HuH-7 (cell line): ENCODE measurements at regions not wholly inside any gene's neighbourhood (a gene's known extent, or its start where the extent isn't known, plus 50 kb on each side); places are given as distances from the start of the nearest gene placed in this dataset.
"Not testable (repeated sequence)": the region's sequence is repeated elsewhere in the genome, so short reads cannot be mapped to it uniquely, and the experiment has no call there.

Experiments used
- DNase-seq: peaks from one replicate; pipeline ENCODE4 v3.0.0; 2011; ENCODE audit warnings: low spot score

DNA sequence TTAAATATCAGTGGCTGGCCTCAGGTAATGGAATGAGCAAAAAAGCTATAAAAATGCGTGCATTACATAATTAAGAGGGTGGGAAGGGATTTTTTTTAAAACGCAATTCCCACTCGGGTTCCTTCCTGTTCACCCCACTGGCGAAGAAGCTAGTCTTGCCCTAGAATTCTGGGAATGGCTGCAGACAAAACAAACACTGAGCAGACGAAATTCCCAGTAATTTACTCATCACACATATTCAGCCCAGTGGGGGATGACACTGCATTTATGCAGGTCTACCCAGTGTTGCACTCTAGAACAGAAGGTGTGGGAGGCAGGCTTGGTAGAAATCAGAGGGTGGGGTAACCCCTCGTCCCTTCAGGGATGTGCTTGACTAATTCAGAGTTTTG, 2695.0 kb upstream of the DEFB115 start:
- no peak for DNase-seq

DNA sequence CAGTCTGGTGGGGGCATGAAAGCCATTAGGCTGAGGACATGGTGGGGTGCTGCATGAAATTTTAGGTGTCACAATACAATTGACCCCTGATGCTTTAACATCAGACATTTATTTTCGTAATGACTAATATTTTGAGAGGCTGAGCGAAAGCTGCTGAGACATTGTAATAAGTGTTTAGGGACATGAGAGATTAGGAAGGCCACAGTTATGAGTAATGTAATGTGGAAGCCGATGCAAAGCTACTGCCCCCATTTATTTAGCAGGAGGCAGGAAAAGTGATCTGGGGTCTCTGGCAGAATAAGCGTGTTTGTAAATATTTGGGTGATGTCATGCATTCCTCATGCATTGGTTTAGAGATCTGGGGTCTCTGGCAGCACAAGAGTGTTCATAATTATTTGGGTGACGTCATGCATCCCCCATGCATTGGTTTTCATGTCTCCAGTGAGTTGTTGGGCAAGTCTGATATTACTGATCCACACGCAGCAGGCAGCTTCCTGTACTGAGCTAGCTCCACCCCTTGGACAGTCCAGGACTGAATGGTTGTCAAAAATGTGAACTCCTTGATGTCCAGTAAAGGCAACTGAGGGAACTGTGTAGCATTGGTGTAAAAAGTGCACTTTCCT, 2694.5 kb upstream of the DEFB115 start:
- DNase-seq, result not testable (repeated sequence)

DNA sequence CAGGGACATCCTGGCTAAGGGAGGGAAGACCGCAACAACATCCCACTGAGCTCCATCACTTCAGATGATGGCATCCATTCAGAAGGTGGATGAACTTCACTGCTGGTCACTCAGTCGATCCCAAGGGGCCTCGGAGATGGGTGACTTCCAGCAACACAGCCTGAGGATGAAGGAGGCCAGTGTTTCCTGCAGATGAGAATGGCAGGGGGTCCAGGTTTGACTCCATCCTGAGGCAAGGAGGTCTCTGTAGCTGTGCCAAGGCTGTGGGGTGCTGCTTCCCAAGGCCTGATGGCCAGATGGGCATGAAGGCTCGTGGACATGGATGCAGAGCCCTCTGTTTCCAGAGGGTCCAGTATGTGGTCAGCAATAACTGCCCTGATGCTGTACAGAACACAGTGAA, 2693.4 kb upstream of the DEFB115 start:
- DNase-seq, result not testable (repeated sequence)

DNA sequence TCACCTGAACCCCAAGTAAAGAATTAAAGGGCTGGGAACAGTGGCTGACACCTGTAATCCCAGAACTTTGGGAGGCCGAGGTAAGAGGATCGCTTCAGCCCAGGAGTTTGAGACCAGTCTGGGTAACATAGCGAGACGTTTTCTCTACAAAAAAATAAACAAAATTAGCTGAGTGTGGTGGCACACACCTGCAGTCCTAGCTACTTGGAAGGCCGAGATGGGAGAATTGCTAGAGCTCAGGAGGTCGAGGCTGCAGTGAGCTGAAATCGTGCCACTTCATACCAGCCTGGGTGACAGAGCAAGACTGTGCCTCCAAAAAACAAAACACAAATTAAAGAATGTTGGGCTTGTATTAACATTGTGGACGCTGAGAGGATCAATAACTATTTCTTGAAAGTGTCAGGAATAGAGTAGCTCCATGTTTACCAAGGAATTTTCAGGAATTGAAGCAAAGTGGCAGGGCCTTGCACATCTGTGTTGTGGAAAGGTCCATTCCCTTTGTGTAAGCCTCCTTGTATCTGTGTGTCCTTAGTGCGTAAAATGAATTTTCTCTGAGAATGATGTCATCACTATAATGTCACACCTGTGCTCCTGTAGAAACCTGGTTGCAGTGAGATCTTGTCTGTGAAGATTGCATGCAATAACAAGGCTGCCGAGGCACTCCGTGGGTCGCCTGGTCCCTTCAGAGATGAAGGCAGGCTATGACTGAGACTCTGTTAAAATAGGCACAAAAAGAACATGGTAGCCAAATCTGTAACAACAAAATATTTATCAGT, 2692.6 kb upstream of the DEFB115 start:
- not testable (repeated sequence) for DNase-seq

DNA sequence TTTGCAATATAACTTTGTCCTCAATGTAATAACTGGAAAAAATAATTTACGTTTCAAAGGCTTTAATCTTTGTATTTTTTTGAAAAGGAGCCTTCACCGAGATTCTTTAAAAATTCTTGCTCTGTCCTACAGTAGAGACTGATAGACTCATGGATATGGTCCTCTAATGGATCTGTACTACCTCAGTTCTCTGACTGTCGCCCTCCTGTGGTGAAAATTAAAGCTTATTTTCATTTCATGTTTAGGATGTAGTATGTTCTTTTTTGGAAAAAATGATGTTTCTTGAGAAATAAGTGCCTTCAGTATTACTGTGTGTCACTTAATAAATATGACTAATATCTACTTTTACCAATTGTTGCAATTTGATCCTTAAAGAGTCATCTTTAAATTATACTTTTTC, 2681.5 kb upstream of the DEFB115 start:
- DNase-seq, result not testable (repeated sequence)

DNA sequence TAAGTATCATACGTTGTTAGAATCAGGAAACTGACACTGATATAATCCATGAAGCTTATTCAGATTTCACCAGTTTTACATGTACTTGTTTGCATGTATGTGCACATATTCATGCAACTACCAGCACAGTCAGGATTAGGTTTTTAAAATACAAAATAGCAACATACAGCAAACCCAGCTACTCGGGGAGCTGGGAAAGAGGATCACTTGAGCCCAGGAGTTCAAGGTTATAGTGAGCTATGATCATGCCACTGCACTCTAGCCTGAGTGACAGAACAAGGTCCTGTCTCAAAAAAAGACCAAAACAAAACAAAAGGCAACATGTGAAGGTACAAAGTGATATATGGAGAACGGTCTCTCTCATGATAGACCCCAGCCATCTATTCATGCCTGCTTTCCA, 2665.8 kb upstream of the DEFB115 start:
- not testable (repeated sequence) for DNase-seq

DNA sequence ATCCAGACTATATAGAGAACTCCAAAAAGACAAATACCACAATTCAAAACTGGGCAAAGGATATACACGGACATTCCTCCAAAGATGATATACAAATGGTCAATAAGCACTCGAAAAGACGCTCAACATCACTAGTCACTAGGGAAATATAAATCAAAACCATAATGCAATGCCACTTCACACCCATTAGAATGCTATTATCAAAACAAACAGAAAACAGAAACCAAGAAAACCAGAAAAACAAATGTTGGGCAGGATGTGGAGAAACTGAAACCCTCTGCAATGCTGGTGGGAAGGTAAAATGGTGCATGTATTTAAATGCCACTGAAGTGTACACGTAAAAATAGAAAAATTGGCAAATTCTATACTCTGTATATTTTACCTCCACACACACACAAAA, 2664.1 kb upstream of the DEFB115 start:
- not testable (repeated sequence) for DNase-seq

DNA sequence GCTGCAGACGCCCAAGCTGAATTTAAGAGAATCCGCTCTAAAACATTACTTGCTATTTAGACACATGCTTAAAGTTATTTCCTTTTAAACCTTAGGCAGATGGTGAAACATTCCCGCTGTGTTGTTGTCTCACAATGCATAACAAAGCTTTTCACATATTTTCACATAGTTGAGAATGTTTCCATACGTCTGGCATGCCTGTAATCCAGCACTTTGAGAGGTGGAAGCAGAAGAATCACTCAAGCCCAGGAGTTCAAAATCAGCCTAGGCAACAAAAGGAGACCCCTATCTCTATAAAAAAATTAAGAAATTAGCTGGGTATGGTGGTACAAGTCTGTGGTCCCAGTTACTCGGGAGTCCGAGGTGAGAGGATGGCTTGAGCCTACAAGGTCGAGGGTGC, 2663.0 kb upstream of the DEFB115 start:
- DNase-seq, result not testable (repeated sequence)

DNA sequence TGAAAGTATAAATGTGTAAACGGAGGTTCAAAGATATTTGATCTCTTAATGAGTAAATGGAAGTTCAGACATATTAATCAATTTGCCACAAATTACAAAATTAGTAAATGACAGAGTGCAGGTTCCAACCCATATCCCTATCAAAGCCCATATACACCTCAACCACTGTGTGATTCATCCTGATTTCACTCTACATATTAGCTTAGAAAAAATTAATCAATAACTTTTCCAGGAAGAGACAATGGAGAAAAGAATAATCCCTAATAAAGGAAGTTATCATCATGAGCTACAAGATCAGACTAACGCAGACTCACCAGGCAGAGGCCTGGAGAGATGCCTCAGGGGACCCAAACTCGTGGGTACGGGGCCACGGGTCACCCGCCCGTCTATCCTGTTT, 2655.5 kb upstream of the DEFB115 start:
- not testable (repeated sequence) for DNase-seq

DNA sequence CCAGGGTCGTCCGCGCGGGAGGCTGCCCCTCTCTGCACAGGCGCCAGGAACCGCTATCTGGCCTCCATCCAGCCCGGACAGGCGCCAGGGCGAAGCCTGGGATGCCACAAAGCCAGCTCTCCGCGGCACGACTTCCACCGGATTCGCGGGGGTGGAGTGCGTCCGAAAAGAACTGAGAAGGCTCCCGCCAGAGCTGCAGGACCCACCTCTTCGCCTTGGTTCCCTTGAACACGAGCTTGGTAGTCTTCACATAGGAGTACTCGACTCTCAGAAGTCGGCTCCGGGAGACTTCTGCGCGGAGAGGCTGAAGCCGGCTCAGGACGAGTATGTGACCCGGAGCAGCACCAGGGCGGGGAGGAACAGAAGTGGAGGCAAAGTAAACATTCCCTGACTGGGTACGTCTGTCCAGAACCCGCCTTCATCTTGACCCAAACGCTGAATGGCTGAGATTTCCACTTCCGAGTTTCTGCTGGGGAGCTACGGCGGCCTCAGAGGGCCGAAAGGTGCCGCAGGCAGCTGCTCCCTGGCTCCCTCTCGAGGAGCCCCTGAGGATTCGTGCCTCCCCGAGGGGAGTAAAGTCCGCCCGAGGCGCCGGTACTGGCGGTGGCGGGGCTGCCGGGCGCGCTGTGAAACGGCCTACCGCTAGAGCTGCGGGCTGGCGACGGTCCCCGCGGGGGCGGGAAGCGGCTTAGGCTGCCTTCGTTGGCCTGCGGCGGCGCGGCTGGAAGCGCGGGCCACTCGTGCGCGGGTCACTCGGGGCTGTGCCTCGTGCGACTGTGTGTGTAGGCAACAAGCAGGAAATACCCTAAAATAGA, 2654.9 kb upstream of the DEFB115 start:
- DNase-seq, result peak; percentile 83

DNA sequence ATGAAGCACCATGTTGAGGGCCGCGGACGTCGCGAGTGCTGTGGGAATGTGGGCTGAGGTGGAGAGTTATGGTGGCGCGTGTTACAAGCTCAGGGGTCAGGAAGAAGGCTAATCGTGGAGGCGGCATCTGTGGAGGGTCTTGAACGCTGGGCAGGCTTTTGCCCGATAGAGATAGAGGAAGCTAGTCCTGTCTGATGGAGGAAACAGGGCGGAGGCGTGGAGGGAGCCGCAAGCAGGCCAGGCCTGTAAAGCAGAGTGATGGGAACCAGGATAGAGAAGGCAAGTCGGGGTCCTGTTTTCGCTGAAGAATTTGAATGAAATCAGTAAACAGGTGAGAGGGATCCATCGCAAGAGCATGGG, 2654.3 kb upstream of the DEFB115 start:
- DNase-seq, result not testable (repeated sequence)

DNA sequence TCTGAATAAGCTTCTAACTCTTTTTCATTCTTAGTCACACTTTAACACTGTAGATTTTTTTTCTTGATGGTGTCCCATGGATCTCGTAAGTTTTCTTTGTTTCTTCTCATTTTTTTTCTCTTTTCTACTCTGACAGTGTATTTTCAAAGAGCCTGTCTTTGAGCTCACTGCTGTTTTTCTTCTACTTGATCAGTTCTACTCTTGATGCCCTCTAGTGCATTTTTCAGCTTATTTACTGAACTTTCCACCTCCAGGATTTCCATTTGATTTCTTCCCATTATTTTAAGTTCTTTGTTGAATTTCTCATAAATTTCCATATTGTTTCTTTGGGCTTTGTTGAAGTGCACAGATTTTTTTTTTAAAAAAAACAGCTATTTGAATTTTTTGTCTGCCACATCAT, 2641.1 kb upstream of the DEFB115 start:
- DNase-seq, result no peak

DNA sequence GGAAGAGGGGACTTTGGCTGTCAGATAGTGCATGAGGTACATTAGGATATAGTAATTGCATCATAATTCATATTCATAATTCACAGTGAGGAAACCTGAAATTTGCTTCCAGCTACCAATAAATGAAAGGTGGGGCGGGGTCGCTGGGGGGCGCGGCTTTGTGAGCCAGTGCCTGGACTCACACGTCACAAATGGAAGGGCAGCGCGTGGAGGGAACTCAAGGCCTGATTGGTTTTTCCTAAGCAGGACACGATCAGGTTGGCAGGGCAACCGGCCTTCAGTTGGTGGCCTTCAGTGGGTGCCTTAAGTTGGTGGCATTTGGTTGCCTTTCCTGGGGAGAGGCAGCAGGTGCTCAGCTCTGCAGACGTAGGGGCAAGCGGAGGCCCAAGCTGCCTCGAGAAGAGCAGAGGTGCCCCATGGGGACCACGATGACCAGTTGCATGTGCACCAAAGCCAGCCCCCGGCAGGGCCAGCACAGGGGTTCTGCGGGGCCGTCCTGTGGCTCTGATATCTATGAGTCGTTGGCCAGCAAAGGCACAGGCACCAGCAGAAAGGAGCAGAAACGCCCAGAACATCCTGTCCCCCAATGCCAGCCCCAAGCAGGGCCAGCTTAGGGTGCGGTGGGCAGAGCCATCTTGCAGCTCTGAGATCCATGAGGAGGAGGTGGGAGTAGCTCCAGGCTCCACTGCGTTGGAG, 2637.4 kb upstream of the DEFB115 start:
- DNase-seq, result not testable (repeated sequence)

DNA sequence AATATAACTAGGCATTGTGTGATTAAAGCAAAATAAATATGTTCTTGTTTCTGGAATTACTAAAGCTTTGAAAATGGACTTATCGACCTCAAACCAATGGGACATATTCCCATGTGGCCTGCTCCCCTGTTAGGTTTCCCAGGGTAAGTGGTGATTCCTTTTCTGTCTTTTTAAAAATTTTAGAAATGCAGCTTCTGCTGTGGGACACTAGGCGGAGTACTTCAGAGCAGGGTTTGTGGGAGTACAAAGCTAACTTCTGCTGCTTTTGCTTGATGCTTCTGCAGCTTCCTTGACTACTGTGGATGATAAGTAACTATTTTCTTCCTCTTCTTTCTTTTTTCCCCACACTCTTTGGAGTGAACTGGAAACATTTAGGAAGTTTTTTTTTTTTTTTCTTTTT, 2632.4 kb upstream of the DEFB115 start:
- DNase-seq, result not testable (repeated sequence)

DNA sequence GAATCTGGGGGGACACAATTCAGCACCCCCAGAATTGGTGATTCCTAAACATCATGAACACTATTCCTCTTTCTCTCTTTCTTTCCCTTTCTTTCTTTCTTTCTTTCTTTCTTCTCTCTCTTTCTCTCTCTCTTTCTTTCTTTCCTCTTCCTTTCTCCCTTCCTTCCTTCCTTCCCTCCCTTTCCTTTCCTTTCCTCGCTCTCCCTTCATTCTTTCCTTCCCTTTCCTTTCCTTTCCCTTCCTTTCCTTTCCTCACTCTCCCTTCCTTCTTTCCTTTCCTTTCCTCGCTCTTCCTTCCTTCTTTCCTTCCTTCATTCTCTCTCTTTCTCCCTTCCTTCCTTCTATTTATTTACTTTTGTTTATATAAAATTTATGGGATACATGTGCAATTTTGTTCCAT, 2616.6 kb upstream of the DEFB115 start:
- DNase-seq, result not testable (repeated sequence)
